LNCAP (cell line): ENCODE measurements at regions not wholly inside any gene's neighbourhood (a gene's known extent, or its start where the extent isn't known, plus 50 kb on each side); places are given as distances from the start of the nearest gene placed in this dataset.
A peak's percentile ranks its signal among the peaks of the same experiment; 100 is the strongest.

Experiments
- TF ChIP-seq, protein P1 (sequence below): fragments of 450-650 bp; IDR thresholded peaks from 2 replicates; pipeline ENCODE4 v1.5.1; 2017; ENCODE audit warnings: mild to moderate bottlenecking

DNA sequence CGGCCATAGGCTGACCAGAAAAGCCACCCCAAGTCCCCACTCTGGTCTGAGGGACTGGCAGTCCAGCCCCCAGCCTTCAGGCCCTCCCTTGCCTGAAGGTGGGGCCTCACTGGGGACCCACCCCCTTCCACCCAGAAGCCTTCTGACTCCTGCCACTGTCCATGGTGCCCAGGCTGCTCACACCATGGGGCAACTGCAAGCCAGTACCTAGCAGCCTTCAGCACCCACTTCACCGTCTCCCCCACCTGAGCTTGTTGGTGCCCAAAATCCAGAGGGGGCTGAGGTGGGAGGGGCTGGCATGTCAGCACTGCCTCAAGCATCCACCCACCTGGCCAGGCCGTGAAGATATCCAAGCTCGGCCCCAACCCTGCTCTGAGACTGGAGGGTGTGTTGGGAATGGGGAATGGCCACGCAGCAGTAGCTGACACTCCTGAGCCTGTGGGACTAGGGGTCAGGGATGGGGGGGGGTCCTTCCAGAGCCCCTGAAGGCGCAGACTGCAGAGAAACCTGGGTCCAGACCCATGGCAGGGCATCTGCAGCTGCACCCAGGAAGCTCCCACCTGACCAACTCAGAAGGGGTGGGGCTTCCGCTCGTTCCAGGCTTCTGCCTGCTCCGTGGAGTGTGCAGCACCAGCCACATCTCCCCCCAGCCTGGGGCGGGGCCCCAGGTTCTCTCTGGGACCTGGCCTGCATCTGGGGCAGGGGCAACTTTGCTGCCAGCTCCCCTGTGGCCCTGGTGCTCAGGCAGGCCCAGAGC is 942.1 kb upstream of the EPHA7 start:
- TF ChIP-seq, protein P1, sequence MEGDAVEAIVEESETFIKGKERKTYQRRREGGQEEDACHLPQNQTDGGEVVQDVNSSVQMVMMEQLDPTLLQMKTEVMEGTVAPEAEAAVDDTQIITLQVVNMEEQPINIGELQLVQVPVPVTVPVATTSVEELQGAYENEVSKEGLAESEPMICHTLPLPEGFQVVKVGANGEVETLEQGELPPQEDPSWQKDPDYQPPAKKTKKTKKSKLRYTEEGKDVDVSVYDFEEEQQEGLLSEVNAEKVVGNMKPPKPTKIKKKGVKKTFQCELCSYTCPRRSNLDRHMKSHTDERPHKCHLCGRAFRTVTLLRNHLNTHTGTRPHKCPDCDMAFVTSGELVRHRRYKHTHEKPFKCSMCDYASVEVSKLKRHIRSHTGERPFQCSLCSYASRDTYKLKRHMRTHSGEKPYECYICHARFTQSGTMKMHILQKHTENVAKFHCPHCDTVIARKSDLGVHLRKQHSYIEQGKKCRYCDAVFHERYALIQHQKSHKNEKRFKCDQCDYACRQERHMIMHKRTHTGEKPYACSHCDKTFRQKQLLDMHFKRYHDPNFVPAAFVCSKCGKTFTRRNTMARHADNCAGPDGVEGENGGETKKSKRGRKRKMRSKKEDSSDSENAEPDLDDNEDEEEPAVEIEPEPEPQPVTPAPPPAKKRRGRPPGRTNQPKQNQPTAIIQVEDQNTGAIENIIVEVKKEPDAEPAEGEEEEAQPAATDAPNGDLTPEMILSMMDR: no peak

DNA sequence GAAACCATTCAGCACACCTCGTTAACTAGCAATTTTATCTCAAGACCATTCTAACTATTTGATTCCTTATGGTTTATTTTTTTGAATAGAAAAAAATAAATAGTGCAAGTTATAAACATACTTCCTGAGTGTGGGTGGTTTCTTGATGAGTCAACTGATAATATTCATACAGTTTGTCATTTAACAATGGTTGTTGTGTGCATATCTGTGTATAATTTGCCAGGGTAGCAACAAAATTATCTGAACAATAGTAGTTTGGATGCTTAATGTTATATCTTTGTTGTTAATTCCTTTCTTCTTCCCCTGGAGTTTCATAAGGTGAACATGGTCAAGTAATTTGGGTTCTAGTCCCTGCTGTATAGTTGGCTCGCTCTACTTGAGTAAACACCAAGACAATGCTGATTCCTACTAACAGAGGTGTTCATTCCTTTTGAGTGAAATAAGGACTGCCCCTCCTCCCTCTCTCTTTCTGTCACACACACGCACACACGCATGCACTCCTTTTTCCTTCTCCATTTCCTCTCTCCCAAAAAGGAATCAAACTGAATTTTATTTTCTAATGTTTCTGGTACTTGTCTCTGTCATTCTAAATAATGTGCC is 938.1 kb upstream of the EPHA7 start:
- TF ChIP-seq, protein P1: no peak

DNA sequence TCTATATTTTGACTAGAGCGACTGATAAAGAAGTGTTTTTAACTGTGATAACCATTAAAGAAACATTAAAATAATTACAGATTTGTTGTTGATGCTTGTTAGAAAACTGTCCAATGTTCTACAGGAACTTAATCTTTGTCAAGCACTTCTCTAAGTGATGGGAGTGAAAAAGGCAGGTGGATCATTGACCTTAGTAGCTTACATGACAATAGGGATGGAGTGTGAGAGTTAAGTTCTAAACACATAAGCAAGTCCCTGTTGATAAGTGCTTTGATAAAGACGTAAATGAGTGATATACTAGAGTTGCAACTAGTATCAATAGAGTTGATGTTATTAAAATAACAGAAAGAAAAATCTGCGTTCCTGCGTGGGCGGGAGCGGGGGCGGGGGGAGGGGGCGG is 931.5 kb upstream of the EPHA7 start:
- TF ChIP-seq, protein P1: no peak

DNA sequence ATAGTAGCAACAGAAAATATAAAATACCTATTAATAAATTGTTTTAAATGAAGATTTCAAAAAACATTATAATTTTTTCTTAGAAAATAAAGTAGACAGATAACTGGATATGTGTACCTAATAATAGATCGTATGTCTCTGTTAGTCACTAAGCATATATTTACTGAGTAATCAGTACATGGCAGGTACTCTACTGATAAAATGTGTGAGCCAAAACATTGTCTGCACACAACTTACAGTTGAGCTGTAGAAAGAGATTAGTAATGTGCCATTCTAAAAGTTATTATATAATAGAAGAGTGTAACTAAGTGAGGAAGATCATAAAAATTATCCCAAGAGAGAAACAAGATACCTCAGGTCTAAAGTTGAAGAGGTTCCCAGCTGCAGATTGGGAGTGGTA is 929.9 kb upstream of the EPHA7 start:
- TF ChIP-seq, protein P1: no peak

DNA sequence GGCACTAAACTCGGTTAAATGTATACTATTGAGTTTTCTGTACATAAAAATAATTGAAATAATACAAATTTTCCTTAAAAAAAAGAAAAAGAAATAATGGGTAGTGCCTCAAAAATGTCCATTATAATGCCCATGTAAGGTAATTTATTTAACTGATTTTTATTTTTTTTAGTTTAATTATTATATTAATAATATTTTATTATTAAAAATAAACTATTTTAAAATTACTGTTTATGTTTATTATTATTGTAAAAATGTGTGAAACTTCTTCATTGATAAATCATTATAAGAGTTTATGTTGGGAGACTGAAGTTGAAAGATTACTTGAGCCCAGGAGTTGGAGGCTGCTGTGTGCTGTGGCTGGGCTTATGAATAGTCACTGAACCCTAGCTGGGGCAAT is 925.5 kb upstream of the EPHA7 start:
- TF ChIP-seq, protein P1: no peak

DNA sequence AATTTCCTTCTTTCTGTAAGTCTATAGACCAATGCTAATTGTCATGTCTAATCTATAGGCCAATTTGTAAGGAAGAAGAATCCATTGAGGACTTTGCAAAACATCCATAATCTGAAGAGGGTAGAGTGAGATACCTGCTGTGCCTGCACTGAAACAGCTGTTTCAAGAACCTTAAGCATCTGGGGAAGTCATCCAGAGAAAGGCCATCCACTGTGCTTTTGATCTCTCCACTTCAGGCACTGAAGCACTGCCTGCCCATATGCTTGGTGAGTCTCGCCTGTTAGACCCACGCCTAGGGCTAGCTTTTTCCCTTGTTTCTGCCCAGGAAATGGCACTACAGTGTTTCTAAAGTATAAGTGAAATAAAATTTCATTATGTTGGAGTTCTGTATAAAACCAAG is 921.8 kb upstream of the EPHA7 start:
- TF ChIP-seq, protein P1: no peak

DNA sequence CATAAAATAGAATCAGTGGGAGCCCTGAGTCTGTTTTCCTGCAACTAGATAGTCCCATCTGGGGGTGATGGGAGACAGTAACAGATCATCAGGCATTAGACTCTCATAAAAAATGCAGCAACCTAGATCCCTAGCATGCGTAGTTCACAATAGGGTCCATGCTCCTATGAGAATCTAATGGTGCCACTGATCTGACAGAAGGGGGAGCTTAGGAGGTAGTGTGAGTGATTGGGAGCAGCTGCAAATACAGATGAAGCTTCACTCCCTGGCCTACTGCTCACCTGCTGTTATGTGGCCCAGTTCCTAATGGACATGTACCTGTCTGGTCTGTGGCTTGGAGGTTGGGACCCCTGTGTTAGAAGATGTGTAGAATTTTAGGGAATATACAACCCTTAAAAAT is 904.5 kb upstream of the EPHA7 start:
- TF ChIP-seq, protein P1: peak; percentile 54
